Naive thymus-derived CD4-positive, alpha-beta T cell (primary cell): ENCODE measurements at regions not wholly inside any gene's neighbourhood (a gene's known extent, or its start where the extent isn't known, plus 50 kb on each side); places are given as distances from the start of the nearest gene placed in this dataset.

Source experiments
- ATAC-seq: fragments of 150-1000 bp; cut with Tn5 transposase; 2 replicates; pipeline ENCODE4 v1.10.0; 2021; ENCODE audit warnings: mild to moderate bottlenecking, moderate library complexity
- CTCF ChIA-PET: fragments of 350-600 bp; sonication (Branson Sonifier 250); formaldehyde crosslinking; loops from one replicate; lab custom pipeline; 2021; ENCODE audit warnings: antibody characterized with exemption; lab: Charles Lee
- POLR2A ChIA-PET: fragments of 350-600 bp; sonication (Branson Sonifier 250); formaldehyde crosslinking; loops from one replicate; lab custom pipeline; 2021; ENCODE audit warnings: antibody characterized with exemption, inconsistent platforms; lab: Charles Lee
- DNase-seq, 9 donors: peaks; one replicate each; pipeline versions ENCODE4 v3.0.0 to v3.0.0-alpha.2; 2020 to 2022; ENCODE audit warnings: mixed read lengths in 1 of 9
- H3K27ac ChIP-seq: one replicate; pipeline ENCODE4 v1.7.0; 2013; ENCODE audit warnings: mild to moderate bottlenecking, low read depth, low read length, moderate library complexity
- H3K27me3 ChIP-seq, 2 donors: one replicate each; pipeline ENCODE4 v1.7.0; 2013; ENCODE audit warnings: low read length in 2 of 2, mild to moderate bottlenecking in 2 of 2, moderate library complexity in 2 of 2; ENCODE audit not compliant: control insufficient read depth in 2 of 2, insufficient read depth in 2 of 2
- H3K36me3 ChIP-seq, 3 experiments: 1 replicate in 2 of 3; 2 replicates in 1 of 3; pipeline ENCODE4 v1.7.0; 2013; ENCODE audit warnings: low read length in 3 of 3, mild to moderate bottlenecking in 3 of 3, moderate library complexity in 1 of 3; ENCODE audit not compliant: insufficient read depth in 3 of 3, control insufficient read depth in 2 of 3
- H3K4me1 ChIP-seq, 2 donors: one replicate each; pipeline ENCODE4 v1.7.0; 2013; ENCODE audit warnings: low read length in 2 of 2, mild to moderate bottlenecking in 2 of 2, moderate library complexity in 1 of 2; ENCODE audit not compliant: control insufficient read depth in 2 of 2, insufficient read depth in 2 of 2
- H3K4me3 ChIP-seq: 2 replicates; pipeline ENCODE4 v1.7.0; 2013; ENCODE audit warnings: mild to moderate bottlenecking, low read length
- H3K9me3 ChIP-seq, 3 experiments: 1 replicate in 2 of 3; 2 replicates in 1 of 3; pipeline ENCODE4 v1.7.0; 2013; ENCODE audit warnings: low read length in 3 of 3; ENCODE audit not compliant: control insufficient read depth in 2 of 3
- H3K27ac Mint-ChIP-seq, 9 donors: one replicate each; pipeline ENCODE4 v1.8.0; 2020 to 2022; ENCODE audit warnings: mixed read lengths in 9 of 9, mild to moderate bottlenecking in 8 of 9, moderate library complexity in 5 of 9, inconsistent platforms in 2 of 9
- H3K27me3 Mint-ChIP-seq, 5 donors: one replicate each; pipeline ENCODE4 v1.8.0; 2021 to 2022; ENCODE audit warnings: mixed read lengths in 5 of 5, mild to moderate bottlenecking in 1 of 5
- H3K36me3 Mint-ChIP-seq, 5 donors: one replicate each; pipeline ENCODE4 v1.8.0; 2020 to 2022; ENCODE audit warnings: mixed read lengths in 5 of 5, mild to moderate bottlenecking in 3 of 5, inconsistent platforms in 1 of 5
- H3K4me1 Mint-ChIP-seq, 7 donors: one replicate each; pipeline ENCODE4 v1.8.0; 2020 to 2022; ENCODE audit warnings: mixed read lengths in 7 of 7, mild to moderate bottlenecking in 3 of 7, inconsistent platforms in 1 of 7
- H3K4me3 Mint-ChIP-seq, 10 donors: one replicate each; pipeline ENCODE4 v1.8.0; 2020 to 2022; ENCODE audit warnings: mild to moderate bottlenecking in 10 of 10, mixed read lengths in 10 of 10, moderate library complexity in 6 of 10, inconsistent platforms in 2 of 10
- H3K9me3 Mint-ChIP-seq, 11 donors: one replicate each; pipeline ENCODE4 v1.8.0; 2020 to 2022; ENCODE audit warnings: mixed read lengths in 11 of 11, mild to moderate bottlenecking in 4 of 11, inconsistent platforms in 1 of 11, moderate library complexity in 1 of 11
- intact Hi-C, 2 donors: fragments of 100-400 bp; cut with micrococcal nuclease; formaldehyde crosslinking; loops; one replicate each; pipeline ENCODE4 v1.15.1; 2023

DNA sequence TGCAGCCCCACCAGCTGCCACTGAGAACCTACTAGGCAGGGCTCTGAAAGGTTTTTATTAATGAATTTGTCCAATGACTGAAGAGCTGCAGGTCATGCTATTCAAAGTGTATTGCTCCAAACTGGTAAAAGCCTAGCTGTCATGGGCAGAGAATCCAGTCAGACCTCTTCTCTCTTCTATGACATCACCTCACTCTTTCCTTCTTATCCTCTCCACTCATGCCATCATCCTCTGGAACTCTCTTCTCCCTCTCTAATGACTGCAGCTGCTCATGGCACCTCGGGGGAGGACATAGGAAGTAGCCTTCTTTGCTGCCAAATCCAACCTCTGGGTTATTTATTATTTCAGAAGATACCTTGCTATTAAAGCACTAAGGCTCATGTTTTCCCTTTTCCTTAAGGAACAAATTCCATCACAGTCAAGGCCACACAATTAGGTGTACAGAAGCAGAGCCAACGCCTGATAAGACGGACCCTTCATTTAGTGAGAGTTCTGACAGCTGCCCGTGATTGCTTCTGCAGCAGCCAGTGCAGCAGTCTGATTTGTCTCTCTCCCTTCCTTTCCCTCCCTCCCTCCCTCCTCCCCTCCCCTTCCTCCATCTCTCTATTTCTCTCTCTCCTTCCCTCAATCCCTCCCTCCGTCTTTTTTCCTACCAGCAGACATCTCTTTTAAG, 87.0 kb upstream of the ONECUT1 start:
- Histone ChIP-seq H3K27ac (no peak overlapping the region), H3K4me1 (no peaks in the 10 kb centered on the region), H3K9me3 (no peaks in the 10 kb centered on the region), H3K27me3 (no peaks in the 10 kb centered on the region), H3K36me3 (no peaks in the 10 kb centered on the region), H3K4me3 (no peak overlapping the region)
- no peak overlapping the region for H3K27ac Mint-ChIP-seq
- intact Hi-C loops: no loop called here
- POLR2A ChIA-PET: no interaction called here
- no peaks in the 10 kb centered on the region for H3K36me3 Mint-ChIP-seq
- no peak for ATAC-seq
- no peak overlapping the region for H3K4me3 Mint-ChIP-seq
- H3K27me3 Mint-ChIP-seq: peaks cover 5 to 44% (median 17%) of the 10 kb centered on the region in 5 donors
- CTCF ChIA-PET: no interaction called here
- no peaks in the 10 kb centered on the region for H3K4me1 Mint-ChIP-seq
- H3K9me3 Mint-ChIP-seq: peaks cover 0 to 2% (median 0%) of the 10 kb centered on the region in 11 donors
- DNase-seq: no peak

DNA sequence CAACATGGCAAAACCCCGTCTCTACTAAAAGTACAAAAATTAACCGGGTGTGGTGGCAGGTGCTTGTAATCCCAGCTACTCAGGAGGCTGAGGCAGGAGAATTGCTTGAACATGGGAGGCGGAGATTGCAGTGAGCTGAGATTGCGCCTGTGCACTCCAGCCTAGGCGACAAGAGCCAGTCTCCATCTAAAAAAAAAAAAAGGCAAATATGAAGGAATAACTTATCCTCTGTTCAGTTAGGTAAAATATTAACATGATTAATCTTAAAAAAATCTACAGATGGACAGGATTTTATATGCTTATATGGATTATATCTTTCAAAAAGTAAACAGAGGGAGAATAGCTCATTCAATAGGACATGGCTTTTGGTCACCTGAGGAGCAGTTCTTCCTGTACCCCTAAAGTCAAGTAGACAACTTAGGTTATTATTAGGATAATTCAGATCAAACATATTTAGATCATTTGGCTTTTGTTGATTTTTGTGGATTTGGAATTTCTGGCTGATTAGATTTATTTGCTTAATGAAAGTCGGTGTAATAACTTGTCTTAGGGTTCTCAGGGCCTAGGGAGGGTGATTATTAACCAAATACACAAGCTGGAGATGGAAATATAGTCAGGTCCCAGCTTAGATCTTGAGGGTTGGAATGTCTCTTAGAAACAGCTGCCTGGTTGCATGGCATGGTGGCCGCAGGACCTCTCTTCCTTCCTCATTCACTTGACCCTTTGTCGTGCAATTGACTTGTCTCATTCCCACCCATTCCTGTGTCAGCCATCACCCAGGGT, 82.1 kb upstream of the ONECUT1 start:
- ATAC-seq: no peak
- no peak overlapping the region for H3K27ac Mint-ChIP-seq
- no peak for DNase-seq
- H3K36me3 Mint-ChIP-seq: peaks cover 0 to 5% (median 0%) of the 10 kb centered on the region in 5 donors
- H3K27me3 Mint-ChIP-seq: peaks cover 2 to 46% (median 35%) of the 10 kb centered on the region in 5 donors
- intact Hi-C loops: no loop called here
- H3K4me3 Mint-ChIP-seq: no peak overlapping the region
- ChIA-PET CTCF (no interaction called here), POLR2A (no interaction called here)
- no peaks in the 10 kb centered on the region for H3K27me3 ChIP-seq
- H3K9me3 Mint-ChIP-seq: peaks cover 0 to 6% (median under 1%) of the 10 kb centered on the region in 11 donors
- no peak overlapping the region for H3K27ac ChIP-seq
- no peaks in the 10 kb centered on the region for H3K4me1 Mint-ChIP-seq
- no peak overlapping the region for H3K4me3 ChIP-seq
- no peaks in the 10 kb centered on the region for H3K9me3 ChIP-seq
- no peaks in the 10 kb centered on the region for H3K36me3 ChIP-seq
- H3K4me1 ChIP-seq: no peaks in the 10 kb centered on the region

DNA sequence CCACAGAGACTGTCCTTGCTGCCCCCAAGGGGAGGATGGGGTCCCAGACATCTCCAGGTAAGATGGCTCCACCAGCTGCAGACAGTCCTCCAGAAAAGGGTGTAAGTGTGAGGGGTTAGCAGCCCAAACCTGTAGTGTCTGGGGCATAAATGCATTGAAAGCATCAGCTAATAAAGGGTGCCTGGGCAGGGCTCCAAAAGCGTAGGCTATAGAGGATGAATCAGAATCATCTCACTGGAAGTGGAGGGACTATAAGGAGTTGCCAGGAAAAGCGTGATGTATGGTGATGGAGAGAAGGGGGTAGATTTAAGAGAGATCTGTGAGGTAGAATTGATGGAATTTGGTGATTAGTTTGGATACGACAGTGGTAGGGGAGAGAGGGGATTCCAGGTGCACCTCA, 79.9 kb upstream of the ONECUT1 start:
- DNase-seq (no peak), ATAC-seq (no peak)
- Mint-ChIP-seq H3K4me1 (no peaks in the 10 kb centered on the region), H3K4me3 (no peak overlapping the region), H3K36me3 (peaks cover 0 to 13% (median 0%) of the 10 kb centered on the region in 5 donors), H3K27me3 (peaks cover 2 to 39% (median 26%) of the 10 kb centered on the region in 5 donors), H3K27ac (no peak overlapping the region), H3K9me3 (peaks cover 3 to 26% (median 13%) of the 10 kb centered on the region in 11 donors)
- H3K36me3 ChIP-seq: no peaks in the 10 kb centered on the region
- H3K9me3 ChIP-seq: peaks cover 0 to 5% (median 0%) of the 10 kb centered on the region in 3 experiments
- H3K27me3 ChIP-seq: no peaks in the 10 kb centered on the region
- intact Hi-C loops: no loop called here
- H3K4me1 ChIP-seq: no peaks in the 10 kb centered on the region
- ChIA-PET CTCF (no interaction called here), POLR2A (no interaction called here)
- H3K4me3 ChIP-seq: no peak overlapping the region
- H3K27ac ChIP-seq: no peak overlapping the region

DNA sequence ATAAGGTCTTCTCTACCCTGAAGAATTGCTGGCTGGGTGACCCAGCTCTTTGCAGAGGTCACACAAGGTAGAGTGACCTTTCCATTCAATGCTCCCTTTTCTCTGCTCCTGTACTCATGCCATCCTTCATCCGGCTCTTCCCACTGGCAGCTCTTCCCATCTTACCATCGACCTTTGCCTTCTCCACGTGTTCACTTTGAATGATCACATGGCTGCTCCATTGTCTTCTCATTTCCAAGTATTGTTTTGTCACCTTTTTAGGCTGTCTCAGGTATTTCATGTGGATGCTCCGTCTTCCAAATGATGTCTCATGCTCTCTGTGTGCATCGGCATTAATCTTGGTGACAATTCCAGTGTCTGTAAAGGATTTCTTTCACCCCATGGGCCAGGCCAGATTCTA, 76.6 kb upstream of the ONECUT1 start:
- Histone ChIP-seq H3K27ac (no peak overlapping the region), H3K27me3 (no peaks in the 10 kb centered on the region), H3K9me3 (peaks cover 0 to 5% (median 0%) of the 10 kb centered on the region in 3 experiments), H3K36me3 (no peaks in the 10 kb centered on the region), H3K4me1 (no peaks in the 10 kb centered on the region), H3K4me3 (no peak overlapping the region)
- Mint-ChIP-seq H3K27me3 (peaks cover 0 to 32% (median 25%) of the 10 kb centered on the region in 5 donors), H3K4me3 (no peak overlapping the region), H3K36me3 (peaks cover 0 to 17% (median 3%) of the 10 kb centered on the region in 5 donors), H3K9me3 (peaks cover 4 to 30% (median 16%) of the 10 kb centered on the region in 11 donors), H3K27ac (no peak overlapping the region), H3K4me1 (no peaks in the 10 kb centered on the region)
- ChIA-PET CTCF (interaction anchor here (0.6 kb wide), 1 partner anchor 1599 kb away, joined by 3 read pairs; no protein-coding TSS in a partner anchor), POLR2A (no interaction called here)
- no peak for ATAC-seq
- no peak for DNase-seq
- intact Hi-C loops: no loop called here

DNA sequence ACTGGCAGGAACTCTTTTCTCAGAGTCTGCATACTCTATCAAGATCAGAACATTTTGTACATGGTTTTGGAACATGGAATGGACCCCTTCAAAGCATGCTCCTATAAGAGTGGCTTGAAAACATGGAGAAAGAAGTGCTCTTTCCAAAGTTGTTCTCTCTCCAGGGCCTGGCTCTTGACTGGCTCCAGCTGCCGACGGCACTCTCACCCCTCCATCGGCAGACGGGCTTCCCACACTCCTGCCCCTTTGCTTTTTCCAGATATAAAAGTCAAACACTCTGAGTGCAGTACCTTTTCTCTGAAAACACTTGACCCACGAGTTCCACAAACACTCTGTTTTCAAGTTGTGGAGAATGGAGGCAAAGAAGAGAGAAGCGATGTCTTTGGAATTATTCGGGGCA, 72.5 kb upstream of the ONECUT1 start:
- no peaks in the 10 kb centered on the region for H3K4me1 Mint-ChIP-seq
- Histone ChIP-seq H3K36me3 (no peaks in the 10 kb centered on the region), H3K4me3 (no peak overlapping the region), H3K4me1 (no peaks in the 10 kb centered on the region), H3K27ac (no peak overlapping the region), H3K9me3 (peaks cover 0 to 5% (median 0%) of the 10 kb centered on the region in 3 experiments), H3K27me3 (no peaks in the 10 kb centered on the region)
- H3K9me3 Mint-ChIP-seq: peaks cover 4 to 29% (median 16%) of the 10 kb centered on the region in 11 donors
- no peak overlapping the region for H3K27ac Mint-ChIP-seq
- ATAC-seq (no peak), DNase-seq (no peak)
- CTCF ChIA-PET: interaction anchor here (0.7 kb wide), 1 partner anchor 187 kb away, joined by 3 read pairs; no protein-coding TSS in a partner anchor
- no peak overlapping the region for H3K4me3 Mint-ChIP-seq
- H3K27me3 Mint-ChIP-seq: peaks cover 0 to 9% (median 5%) of the 10 kb centered on the region in 5 donors
- intact Hi-C loops: no loop called here
- H3K36me3 Mint-ChIP-seq: peaks cover 0 to 17% (median 3%) of the 10 kb centered on the region in 5 donors
- POLR2A ChIA-PET: no interaction called here

DNA sequence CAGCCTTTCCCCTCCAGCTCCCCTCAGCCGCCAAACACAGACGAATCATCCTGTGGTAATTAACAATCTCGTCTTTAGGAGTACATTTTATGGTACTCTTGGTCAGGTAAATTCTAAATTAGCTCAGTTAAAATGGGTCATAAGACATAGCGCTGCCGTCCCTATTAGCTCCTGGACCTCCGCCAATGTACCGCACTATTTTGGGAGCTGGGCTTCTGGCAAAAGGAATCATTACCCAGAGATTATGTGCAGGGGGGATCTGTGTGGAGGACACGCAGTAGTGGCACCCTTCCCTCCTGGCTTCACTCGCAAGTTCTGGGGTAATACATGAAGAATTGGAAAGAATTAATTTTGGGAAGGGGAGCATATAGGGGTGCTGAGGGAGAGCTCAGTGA, 68.6 kb upstream of the ONECUT1 start:
- H3K36me3 Mint-ChIP-seq: no peaks in the 10 kb centered on the region
- H3K4me1 Mint-ChIP-seq: no peaks in the 10 kb centered on the region
- Histone ChIP-seq H3K4me1 (no peaks in the 10 kb centered on the region), H3K9me3 (no peaks in the 10 kb centered on the region), H3K4me3 (no peak overlapping the region), H3K36me3 (no peaks in the 10 kb centered on the region), H3K27ac (no peak overlapping the region), H3K27me3 (no peaks in the 10 kb centered on the region)
- POLR2A ChIA-PET: no interaction called here
- intact Hi-C loops: no loop called here
- no peak overlapping the region for H3K27ac Mint-ChIP-seq
- no peak overlapping the region for H3K4me3 Mint-ChIP-seq
- H3K27me3 Mint-ChIP-seq: peaks cover 5 to 26% (median 18%) of the 10 kb centered on the region in 5 donors
- ATAC-seq (no peak), DNase-seq (no peak)
- H3K9me3 Mint-ChIP-seq: peaks cover 0 to under 1% (median 0%) of the 10 kb centered on the region in 11 donors
- CTCF ChIA-PET: no interaction called here
